ENCODE measurements at regions not wholly inside any gene's neighbourhood (a gene's known extent, or its start where the extent isn't known, plus 50 kb on each side); places are given as distances from the start of the nearest gene placed in this dataset.

DNA sequence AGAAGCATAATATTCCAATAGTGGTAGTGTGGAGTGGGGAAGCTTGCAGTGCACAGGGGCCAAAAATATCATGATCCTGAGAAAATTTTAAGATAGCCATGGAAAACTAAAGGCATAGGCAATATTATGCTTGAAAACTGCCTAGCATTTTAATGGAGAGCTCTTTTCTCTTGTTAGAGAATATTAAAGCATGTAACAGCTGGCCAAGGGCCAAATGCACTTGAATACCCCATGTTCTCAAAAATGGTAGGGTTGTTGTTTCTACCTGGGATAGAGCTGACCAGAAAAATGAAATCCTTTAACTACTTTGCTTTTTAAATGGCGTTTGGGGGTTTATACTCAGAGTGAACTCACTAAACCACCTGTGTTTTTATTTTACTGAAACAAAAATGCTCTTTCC lies 739.6 kb upstream of the SLIT2 start:
- Mint-ChIP-seq H3K9me3 (peaks cover 0 to 7% (median 2%) of the 10 kb centered on the region in 7 donors), H3K27me3 (ENCODE audit: low read depth in 3 of 3) (no peaks in the 10 kb centered on the region)

DNA sequence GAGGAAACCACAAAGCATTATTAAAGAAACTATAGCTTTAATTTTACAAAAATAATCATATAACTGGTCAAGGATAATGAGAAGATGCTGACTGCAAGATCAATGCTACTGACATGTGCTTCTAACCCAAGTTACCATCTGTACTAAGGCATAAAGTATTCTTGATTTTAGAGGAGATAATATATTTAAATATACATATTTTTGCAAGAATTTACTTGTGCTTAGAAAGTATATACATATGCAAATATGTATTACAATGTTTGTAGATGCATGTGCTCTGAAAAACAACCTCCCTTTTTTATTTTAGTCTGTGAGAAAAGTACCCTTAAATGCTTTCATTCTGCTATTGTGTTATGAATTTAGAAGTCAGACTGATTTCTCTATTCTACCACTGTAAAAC lies 740.7 kb upstream of the SLIT2 start:
- no peak overlapping the region for H2AFZ ChIP-seq (ENCODE audit: insufficient read depth, low read depth, low read length, poor library complexity, severe bottlenecking)
- Mint-ChIP-seq H3K27ac (no peak overlapping the region), H3K9me3 (peaks cover 0 to 2% (median 0%) of the 10 kb centered on the region in 7 donors), H3K27me3 (ENCODE audit: low read depth in 3 of 3) (no peaks in the 10 kb centered on the region), H3K36me3 (no peaks in the 10 kb centered on the region), H3K4me3 (no peak overlapping the region), H3K4me1 (no peaks in the 10 kb centered on the region)
- TF ChIP-seq, protein P1, sequence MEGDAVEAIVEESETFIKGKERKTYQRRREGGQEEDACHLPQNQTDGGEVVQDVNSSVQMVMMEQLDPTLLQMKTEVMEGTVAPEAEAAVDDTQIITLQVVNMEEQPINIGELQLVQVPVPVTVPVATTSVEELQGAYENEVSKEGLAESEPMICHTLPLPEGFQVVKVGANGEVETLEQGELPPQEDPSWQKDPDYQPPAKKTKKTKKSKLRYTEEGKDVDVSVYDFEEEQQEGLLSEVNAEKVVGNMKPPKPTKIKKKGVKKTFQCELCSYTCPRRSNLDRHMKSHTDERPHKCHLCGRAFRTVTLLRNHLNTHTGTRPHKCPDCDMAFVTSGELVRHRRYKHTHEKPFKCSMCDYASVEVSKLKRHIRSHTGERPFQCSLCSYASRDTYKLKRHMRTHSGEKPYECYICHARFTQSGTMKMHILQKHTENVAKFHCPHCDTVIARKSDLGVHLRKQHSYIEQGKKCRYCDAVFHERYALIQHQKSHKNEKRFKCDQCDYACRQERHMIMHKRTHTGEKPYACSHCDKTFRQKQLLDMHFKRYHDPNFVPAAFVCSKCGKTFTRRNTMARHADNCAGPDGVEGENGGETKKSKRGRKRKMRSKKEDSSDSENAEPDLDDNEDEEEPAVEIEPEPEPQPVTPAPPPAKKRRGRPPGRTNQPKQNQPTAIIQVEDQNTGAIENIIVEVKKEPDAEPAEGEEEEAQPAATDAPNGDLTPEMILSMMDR (IDR thresholded peaks at IDR 0.05): no peak
- H3K79me2 ChIP-seq (ENCODE audit: insufficient read depth, low read length): no peaks in the 10 kb centered on the region
- intact Hi-C loops (cut with micrococcal nuclease): no loop called here
- H3K27me3 ChIP-seq (ENCODE audit: control insufficient read depth in 2 of 2, insufficient read depth in 2 of 2, low read length in 2 of 2): no peaks in the 10 kb centered on the region
- H4K20me1 ChIP-seq (ENCODE audit: insufficient read depth, low read length): no peaks in the 10 kb centered on the region
- no peak for DNase-seq
- H3K9me3 ChIP-seq (replicated peaks in 1 of 2; ENCODE audit: control insufficient read depth in 1 of 2, insufficient read depth in 1 of 2, low read length in 2 of 2): no peaks in the 10 kb centered on the region
- no peaks in the 10 kb centered on the region for H3K4me1 ChIP-seq (ENCODE audit: control insufficient read depth in 1 of 2, insufficient read depth in 2 of 2, low read length in 2 of 2)
- H3K4me2 ChIP-seq (replicated peaks; ENCODE audit: extremely low read depth, low read length, poor library complexity, severe bottlenecking): no peak overlapping the region
- no peak overlapping the region for H3K4me3 ChIP-seq (replicated peaks in 1 of 3; ENCODE audit: low read depth in 2 of 3, low read length in 3 of 3)
- no peak overlapping the region for H3K9ac ChIP-seq (ENCODE audit: insufficient read depth, low read length, poor library complexity, severe bottlenecking)
- no peaks in the 10 kb centered on the region for H3K36me3 ChIP-seq (replicated peaks in 1 of 2; ENCODE audit: control insufficient read depth in 1 of 2, insufficient read depth in 2 of 2, low read length in 2 of 2)
- no peak overlapping the region for H3K27ac ChIP-seq (ENCODE audit: low read depth in 1 of 2, low read length in 2 of 2)

More for the DNA sequence above, 739.6 kb upstream of the SLIT2 start:
- no peaks in the 10 kb centered on the region for H4K20me1 ChIP-seq (ENCODE audit: insufficient read depth, low read length)
- H3K9me3 ChIP-seq (replicated peaks in 1 of 2; ENCODE audit: control insufficient read depth in 1 of 2, insufficient read depth in 1 of 2, low read length in 2 of 2): no peaks in the 10 kb centered on the region
- Mint-ChIP-seq H3K36me3 (no peaks in the 10 kb centered on the region), H3K4me3 (no peak overlapping the region), H3K4me1 (no peaks in the 10 kb centered on the region), H3K27ac (no peak overlapping the region)
- no peaks in the 10 kb centered on the region for H3K27me3 ChIP-seq (ENCODE audit: control insufficient read depth in 2 of 2, insufficient read depth in 2 of 2, low read length in 2 of 2)
- WGBS (ENCODE audit: insufficient coverage): no CpG with 5 or more reads among the region's 1 CpG
- intact Hi-C loops (cut with micrococcal nuclease): no loop called here
- TF ChIP-seq, protein P1 (IDR thresholded peaks at IDR 0.05): no peak
- no peaks in the 10 kb centered on the region for H3K36me3 ChIP-seq (replicated peaks in 1 of 2; ENCODE audit: control insufficient read depth in 1 of 2, insufficient read depth in 2 of 2, low read length in 2 of 2)
- H3K9ac ChIP-seq (ENCODE audit: insufficient read depth, low read length, poor library complexity, severe bottlenecking): no peak overlapping the region
- H3K27ac ChIP-seq (ENCODE audit: low read depth in 1 of 2, low read length in 2 of 2): no peak overlapping the region
- H3K79me2 ChIP-seq (ENCODE audit: insufficient read depth, low read length): no peaks in the 10 kb centered on the region
- H3K4me3 ChIP-seq (replicated peaks in 1 of 3; ENCODE audit: low read depth in 2 of 3, low read length in 3 of 3): no peak overlapping the region
- no peak overlapping the region for H2AFZ ChIP-seq (ENCODE audit: insufficient read depth, low read depth, low read length, poor library complexity, severe bottlenecking)
- no peaks in the 10 kb centered on the region for H3K4me1 ChIP-seq (ENCODE audit: control insufficient read depth in 1 of 2, insufficient read depth in 2 of 2, low read length in 2 of 2)
- H3K4me2 ChIP-seq (replicated peaks; ENCODE audit: extremely low read depth, low read length, poor library complexity, severe bottlenecking): no peak overlapping the region
- DNase-seq: no peak
